SK-N-SH (cell line): ENCODE measurements at regions not wholly inside any gene's neighbourhood (a gene's known extent, or its start where the extent isn't known, plus 50 kb on each side); places are given as distances from the start of the nearest gene placed in this dataset.

ENCODE experiments used
- CTCF ChIA-PET: fragments of 300-600, 350-600 bp; formaldehyde crosslinking; extraction: SDS; loops from one replicate; lab custom pipeline; 2021; lab: Yijun Ruan, JAX
- POLR2A ChIA-PET: fragments of 350-600 bp; sonication (Branson Sonifier 250); formaldehyde crosslinking; extraction: SDS; loops from one replicate; lab custom pipeline; 2020; ENCODE audit warnings: antibody characterized with exemption, inconsistent platforms; lab: Yijun Ruan, JAX
- DNase-seq: peaks from one replicate; pipeline ENCODE4 v3.0.0; 2012
- H2AFZ ChIP-seq: fragments of 200-600 bp; sonication (generic); 2 replicates; pipeline ENCODE4 v1.8.1; 2016; ENCODE audit warnings: antibody characterized with exemption, mild to moderate bottlenecking, low read depth
- H3F3A ChIP-seq: fragments of 200-600 bp; sonication (generic); replicated peaks from 2 replicates; pipeline ENCODE3; 2016; ENCODE audit warnings: antibody characterized with exemption, mild to moderate bottlenecking; ENCODE audit not compliant: insufficient read depth
- H3K27ac ChIP-seq, 2 experiments: fragments of 200-500 bp in 1 of 2; fragments of 200-600 bp in 1 of 2; sonication (Bioruptor generic) in 1 of 2; sonication (generic), shearing (Covaris generic) in 1 of 2; 2 replicates each; pipeline versions ENCODE4 v1.5.1 to v1.6.1; 2014 to 2016; ENCODE audit warnings: low read depth in 2 of 2, inconsistent platforms in 1 of 2, low read length in 1 of 2, mild to moderate bottlenecking in 1 of 2, mixed read lengths in 1 of 2
- H3K27me3 ChIP-seq: fragments of 200-600 bp; sonication (generic), shearing (Covaris generic); 2 replicates; pipeline ENCODE4 v1.6.1; 2016; ENCODE audit warnings: mixed run types; ENCODE audit not compliant: insufficient read depth
- H3K36me3 ChIP-seq, 2 experiments: fragments of 200-500 bp in 1 of 2; fragments of 200-600 bp in 1 of 2; sonication (Bioruptor generic) in 1 of 2; sonication (generic) in 1 of 2; replicated peaks in 1 of 2; 2 replicates each; pipeline versions ENCODE3 to v1.5.1; 2014 to 2016; ENCODE audit warnings: low read length in 1 of 2, mild to moderate bottlenecking in 1 of 2; ENCODE audit not compliant: insufficient read depth in 2 of 2, control insufficient read depth in 1 of 2
- H3K4me1 ChIP-seq, 2 experiments: fragments of 200-500 bp in 1 of 2; fragments of 200-600 bp in 1 of 2; sonication (Bioruptor generic) in 1 of 2; sonication (generic), shearing (Covaris generic) in 1 of 2; 2 replicates each; pipeline versions ENCODE4 v1.5.1 to v1.6.1; 2014 to 2016; ENCODE audit warnings: low read depth in 1 of 2, low read length in 1 of 2, mixed run types in 1 of 2; ENCODE audit not compliant: insufficient read depth in 2 of 2, control insufficient read depth in 1 of 2
- H3K4me2 ChIP-seq: fragments of 200-600 bp; sonication (generic), shearing (Covaris generic); 2 replicates; pipeline ENCODE4 v1.6.1; 2017; ENCODE audit warnings: mixed run types
- H3K4me3 ChIP-seq, 2 experiments: fragments of 200-500 bp in 1 of 2; fragments of 200-600 bp in 1 of 2; sonication (Bioruptor generic) in 1 of 2; sonication (generic), shearing (Covaris generic) in 1 of 2; 2 replicates each; pipeline versions ENCODE4 v1.5.1 to v1.8.1; 2014 to 2016; ENCODE audit warnings: low read depth in 2 of 2, inconsistent platforms in 1 of 2, low read length in 1 of 2, mild to moderate bottlenecking in 1 of 2, mixed read lengths in 1 of 2, moderate library complexity in 1 of 2
- H3K79me2 ChIP-seq: fragments of 200-600 bp; sonication (generic); 2 replicates; pipeline ENCODE4 v1.8.1; 2017; ENCODE audit warnings: mild to moderate bottlenecking; ENCODE audit not compliant: insufficient read depth
- H3K9ac ChIP-seq: fragments of 200-600 bp; sonication (generic); 2 replicates; pipeline ENCODE4 v1.6.1; 2017; ENCODE audit warnings: mixed run types
- H3K9me2 ChIP-seq: fragments of 200-600 bp; sonication (generic); 2 replicates; pipeline ENCODE4 v1.6.1; 2017; ENCODE audit warnings: mixed run types
- H3K9me3 ChIP-seq: fragments of 200-600 bp; sonication (generic); 2 replicates; pipeline ENCODE4 v1.6.1; 2017; ENCODE audit warnings: mixed run types, mild to moderate bottlenecking, moderate library complexity
- H4K20me1 ChIP-seq: fragments of 200-600 bp; sonication (generic); 2 replicates; pipeline ENCODE4 v1.6.1; 2017; ENCODE audit warnings: mild to moderate bottlenecking, mixed run types; ENCODE audit not compliant: insufficient read depth
- CHD2 ChIP-seq: fragments of 150-350 bp; IDR thresholded peaks from 2 replicates; pipeline ENCODE4 v1.6.1; 2018; ENCODE audit warnings: low read length; ENCODE audit not compliant: partially characterized antibody
- ELF1 ChIP-seq: IDR thresholded peaks from 2 replicates; pipeline ENCODE4 v1.4.0; 2012
- FOSL2 ChIP-seq: IDR thresholded peaks from 2 replicates; pipeline ENCODE4 v1.4.0; 2012; ENCODE audit warnings: low read depth, mild to moderate bottlenecking, moderate library complexity, borderline replicate concordance
- FOXJ3 ChIP-seq: sonication (generic); formaldehyde crosslinking; IDR thresholded peaks from 2 replicates; pipeline ENCODE4 v1.5.1; 2020; ENCODE audit warnings: mild to moderate bottlenecking, missing genetic modification reagents
- FOXM1 ChIP-seq: IDR thresholded peaks from 2 replicates; pipeline ENCODE4 v1.4.0; 2012; ENCODE audit warnings: low read depth, mild to moderate bottlenecking
- GATA2 ChIP-seq: sonication (generic); formaldehyde crosslinking; IDR thresholded peaks from 2 replicates; pipeline ENCODE4 v1.5.0; 2020; ENCODE audit warnings: mild to moderate bottlenecking, missing genetic modification reagents
- JUND ChIP-seq: IDR thresholded peaks from 2 replicates; pipeline ENCODE4 v1.4.0; 2012
- NFIC ChIP-seq: IDR thresholded peaks from 2 replicates; pipeline ENCODE4 v1.4.0; 2012; ENCODE audit warnings: borderline replicate concordance
- NRF1 ChIP-seq: IDR thresholded peaks from 2 replicates; pipeline ENCODE4 v1.6.1; 2012; ENCODE audit warnings: low read depth, mild to moderate bottlenecking, low read length
- RCOR1 ChIP-seq: fragments of 150-350 bp; IDR thresholded peaks from 2 replicates; pipeline ENCODE4 v1.6.1; 2017; ENCODE audit warnings: antibody characterized with exemption, low read length
- RFX5 ChIP-seq: IDR thresholded peaks from 2 replicates; pipeline ENCODE4 v1.6.1; 2012; ENCODE audit warnings: mild to moderate bottlenecking, improper control_type of control experiment, low read length
- RXRA ChIP-seq: IDR thresholded peaks from 2 replicates; pipeline ENCODE4 v1.4.0; 2012; ENCODE audit warnings: low read depth, mild to moderate bottlenecking, borderline replicate concordance
- SMC3 ChIP-seq: IDR thresholded peaks from 2 replicates; pipeline ENCODE4 v1.6.1; 2012; ENCODE audit warnings: low read depth, low read length, improper control_type of control experiment
- TAF1 ChIP-seq: IDR thresholded peaks from 2 replicates; pipeline ENCODE4 v1.6.1; 2012; ENCODE audit warnings: low read depth, mild to moderate bottlenecking, low read length, moderate library complexity, borderline replicate concordance
- TEAD4 ChIP-seq: IDR thresholded peaks from 2 replicates; pipeline ENCODE4 v1.4.0; 2012; ENCODE audit warnings: mild to moderate bottlenecking, borderline replicate concordance; ENCODE audit not compliant: insufficient read depth
- YY1 ChIP-seq: IDR thresholded peaks from 2 replicates; pipeline ENCODE4 v1.4.0; 2012; ENCODE audit warnings: low read depth, mild to moderate bottlenecking
- WGBS: methylation state at CpG from one replicate; pipeline ENCODE4 v1.1.6; 2017; ENCODE audit warnings: low lambda C conversion rate; 5-methylcytosine and 5-hydroxymethylcytosine counted together
- TF ChIP-seq, protein P1 (sequence below): IDR thresholded peaks from 2 replicates; pipeline ENCODE4 v1.4.0; 2012; ENCODE audit warnings: low read depth
- TF ChIP-seq, protein P2 (sequence below): fragments of 150-350 bp; IDR thresholded peaks from 2 replicates; pipeline ENCODE4 v1.6.1; 2016; ENCODE audit warnings: mild to moderate bottlenecking, low read depth, low read length
- TF ChIP-seq, protein P3 (sequence below): IDR thresholded peaks from 2 replicates; pipeline ENCODE4 v1.6.1; 2012; ENCODE audit warnings: mild to moderate bottlenecking, low read depth, low read length, moderate library complexity
- TF ChIP-seq, protein P4 (sequence below): IDR thresholded peaks from 2 replicates; pipeline ENCODE4 v1.4.0; 2012; ENCODE audit warnings: low read depth, borderline replicate concordance

DNA sequence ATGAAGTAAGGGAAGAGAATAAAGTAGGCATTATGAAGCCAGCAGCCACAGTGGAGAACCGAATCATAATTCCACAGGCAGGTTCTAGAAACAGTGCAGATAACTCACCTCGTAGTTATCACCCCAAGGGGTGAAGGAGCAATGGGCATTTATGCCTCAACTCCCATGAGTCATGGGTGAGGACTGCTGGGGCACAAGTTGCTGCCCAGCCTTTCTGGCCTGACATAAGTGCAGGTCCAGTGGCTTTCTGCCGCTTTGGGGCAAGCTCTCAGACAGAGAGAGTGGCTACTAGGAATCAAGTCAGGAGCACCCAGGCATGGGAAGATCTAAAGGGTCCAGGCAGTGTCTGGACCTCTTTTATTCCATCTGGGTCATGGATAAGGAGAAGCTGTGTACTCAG is 149.8 kb downstream of the SUCLG1 start:
- ChIA-PET CTCF (interaction anchor here (1.3 kb wide), 1 partner anchor 286 kb away, joined by 3 read pairs; no protein-coding TSS in a partner anchor), POLR2A (no interaction called here)
- H3K9me3 ChIP-seq: no peaks in the 10 kb centered on the region

DNA sequence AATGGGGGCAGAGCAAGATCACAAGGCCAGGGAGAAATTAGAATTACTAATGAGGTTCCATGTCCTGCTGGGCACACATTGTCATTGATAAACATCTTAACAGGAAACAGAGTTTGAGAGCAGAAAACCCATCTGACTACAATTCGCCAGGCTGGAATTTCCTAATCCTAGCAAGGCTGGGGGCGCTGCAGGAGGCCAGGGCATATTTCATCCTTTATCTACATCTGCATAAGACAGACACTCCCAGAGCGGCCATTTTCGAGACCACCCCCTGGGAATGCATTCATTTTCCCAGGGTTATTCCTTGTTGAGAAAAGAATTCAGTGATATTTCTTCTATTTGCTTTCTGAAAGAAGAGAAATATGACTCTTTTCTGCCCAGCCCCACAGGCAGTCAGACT is 152.7 kb downstream of the SUCLG1 start:
- ChIA-PET POLR2A (no interaction called here), CTCF (interaction anchor here (2.1 kb wide), 1 partner anchor 9 kb away, joined by 13 read pairs; no protein-coding TSS in a partner anchor)

More for the DNA sequence above, 149.8 kb downstream of the SUCLG1 start:
- Histone ChIP-seq H3F3A (no peaks in the 10 kb centered on the region), H3K9me2 (no peaks in the 10 kb centered on the region), H3K36me3 (no peaks in the 10 kb centered on the region), H3K9ac (no peak overlapping the region), H3K27ac (no peak overlapping the region), H4K20me1 (no peaks in the 10 kb centered on the region), H2AFZ (no peak overlapping the region), H3K4me2 (no peak overlapping the region), H3K79me2 (no peaks in the 10 kb centered on the region), H3K4me1 (no peaks in the 10 kb centered on the region), H3K4me3 (no peak overlapping the region), H3K27me3 (no peaks in the 10 kb centered on the region)
- no peak for DNase-seq
- no peak for TF ChIP-seq FOXM1
- TF ChIP-seq SMC3: no peak
- TF ChIP-seq YY1: no peak
- TF ChIP-seq FOXJ3 (CRISPR knock-in tag): no peak
- TF ChIP-seq JUND: no peak
- no peak for TF ChIP-seq GATA2
- no peak for TF ChIP-seq TAF1
- TF ChIP-seq, protein P1, sequence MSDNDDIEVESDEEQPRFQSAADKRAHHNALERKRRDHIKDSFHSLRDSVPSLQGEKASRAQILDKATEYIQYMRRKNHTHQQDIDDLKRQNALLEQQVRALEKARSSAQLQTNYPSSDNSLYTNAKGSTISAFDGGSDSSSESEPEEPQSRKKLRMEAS: no peak
- no peak for TF ChIP-seq RXRA
- TF ChIP-seq NFIC: no peak
- no peak for TF ChIP-seq FOSL2
- TF ChIP-seq RCOR1: no peak
- no peak for TF ChIP-seq CHD2
- no peak for TF ChIP-seq RFX5
- TF ChIP-seq, protein P2, sequence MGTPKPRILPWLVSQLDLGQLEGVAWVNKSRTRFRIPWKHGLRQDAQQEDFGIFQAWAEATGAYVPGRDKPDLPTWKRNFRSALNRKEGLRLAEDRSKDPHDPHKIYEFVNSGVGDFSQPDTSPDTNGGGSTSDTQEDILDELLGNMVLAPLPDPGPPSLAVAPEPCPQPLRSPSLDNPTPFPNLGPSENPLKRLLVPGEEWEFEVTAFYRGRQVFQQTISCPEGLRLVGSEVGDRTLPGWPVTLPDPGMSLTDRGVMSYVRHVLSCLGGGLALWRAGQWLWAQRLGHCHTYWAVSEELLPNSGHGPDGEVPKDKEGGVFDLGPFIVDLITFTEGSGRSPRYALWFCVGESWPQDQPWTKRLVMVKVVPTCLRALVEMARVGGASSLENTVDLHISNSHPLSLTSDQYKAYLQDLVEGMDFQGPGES: no peak
- 18% methylated on average over 3 of the region's 3 CpGs for WGBS

More for the DNA sequence above, 152.7 kb downstream of the SUCLG1 start:
- Histone ChIP-seq H3K36me3 (no peaks in the 10 kb centered on the region), H3K27me3 (no peaks in the 10 kb centered on the region), H3K79me2 (no peaks in the 10 kb centered on the region), H3K4me2 (no peak overlapping the region), H3F3A (no peaks in the 10 kb centered on the region), H3K9me3 (no peaks in the 10 kb centered on the region), H3K4me1 (no peaks in the 10 kb centered on the region), H3K9ac (no peak overlapping the region), H3K9me2 (no peaks in the 10 kb centered on the region), H4K20me1 (no peaks in the 10 kb centered on the region), H3K4me3 (no peak overlapping the region), H3K27ac (no peak overlapping the region), H2AFZ (no peak overlapping the region)
- no peak for TF ChIP-seq SMC3
- TF ChIP-seq TEAD4: no peak
- TF ChIP-seq, protein P3, sequence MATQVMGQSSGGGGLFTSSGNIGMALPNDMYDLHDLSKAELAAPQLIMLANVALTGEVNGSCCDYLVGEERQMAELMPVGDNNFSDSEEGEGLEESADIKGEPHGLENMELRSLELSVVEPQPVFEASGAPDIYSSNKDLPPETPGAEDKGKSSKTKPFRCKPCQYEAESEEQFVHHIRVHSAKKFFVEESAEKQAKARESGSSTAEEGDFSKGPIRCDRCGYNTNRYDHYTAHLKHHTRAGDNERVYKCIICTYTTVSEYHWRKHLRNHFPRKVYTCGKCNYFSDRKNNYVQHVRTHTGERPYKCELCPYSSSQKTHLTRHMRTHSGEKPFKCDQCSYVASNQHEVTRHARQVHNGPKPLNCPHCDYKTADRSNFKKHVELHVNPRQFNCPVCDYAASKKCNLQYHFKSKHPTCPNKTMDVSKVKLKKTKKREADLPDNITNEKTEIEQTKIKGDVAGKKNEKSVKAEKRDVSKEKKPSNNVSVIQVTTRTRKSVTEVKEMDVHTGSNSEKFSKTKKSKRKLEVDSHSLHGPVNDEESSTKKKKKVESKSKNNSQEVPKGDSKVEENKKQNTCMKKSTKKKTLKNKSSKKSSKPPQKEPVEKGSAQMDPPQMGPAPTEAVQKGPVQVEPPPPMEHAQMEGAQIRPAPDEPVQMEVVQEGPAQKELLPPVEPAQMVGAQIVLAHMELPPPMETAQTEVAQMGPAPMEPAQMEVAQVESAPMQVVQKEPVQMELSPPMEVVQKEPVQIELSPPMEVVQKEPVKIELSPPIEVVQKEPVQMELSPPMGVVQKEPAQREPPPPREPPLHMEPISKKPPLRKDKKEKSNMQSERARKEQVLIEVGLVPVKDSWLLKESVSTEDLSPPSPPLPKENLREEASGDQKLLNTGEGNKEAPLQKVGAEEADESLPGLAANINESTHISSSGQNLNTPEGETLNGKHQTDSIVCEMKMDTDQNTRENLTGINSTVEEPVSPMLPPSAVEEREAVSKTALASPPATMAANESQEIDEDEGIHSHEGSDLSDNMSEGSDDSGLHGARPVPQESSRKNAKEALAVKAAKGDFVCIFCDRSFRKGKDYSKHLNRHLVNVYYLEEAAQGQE: no peak
- TF ChIP-seq, protein P4, sequence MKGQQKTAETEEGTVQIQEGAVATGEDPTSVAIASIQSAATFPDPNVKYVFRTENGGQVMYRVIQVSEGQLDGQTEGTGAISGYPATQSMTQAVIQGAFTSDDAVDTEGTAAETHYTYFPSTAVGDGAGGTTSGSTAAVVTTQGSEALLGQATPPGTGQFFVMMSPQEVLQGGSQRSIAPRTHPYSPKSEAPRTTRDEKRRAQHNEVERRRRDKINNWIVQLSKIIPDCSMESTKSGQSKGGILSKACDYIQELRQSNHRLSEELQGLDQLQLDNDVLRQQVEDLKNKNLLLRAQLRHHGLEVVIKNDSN: no peak
- TF ChIP-seq ELF1: no peak
- no peak for TF ChIP-seq RFX5
- no peak for TF ChIP-seq NRF1
- TF ChIP-seq, protein P1: no peak
- DNase-seq: no peak
- WGBS: 5% methylated on average over 4 of the region's 4 CpGs
